GM21717 (cell line): ENCODE measurements at regions not wholly inside any gene's neighbourhood (a gene's known extent, or its start where the extent isn't known, plus 50 kb on each side); places are given as distances from the start of the nearest gene placed in this dataset.

ENCODE experiments used
- ATAC-seq: cut with Tn5 transposase; IDR thresholded peaks from one replicate; pipeline ENCODE4 v1.9.1; 2021; ENCODE audit warnings: mild to moderate bottlenecking, moderate library complexity; ENCODE audit not compliant: unreplicated experiment

DNA sequence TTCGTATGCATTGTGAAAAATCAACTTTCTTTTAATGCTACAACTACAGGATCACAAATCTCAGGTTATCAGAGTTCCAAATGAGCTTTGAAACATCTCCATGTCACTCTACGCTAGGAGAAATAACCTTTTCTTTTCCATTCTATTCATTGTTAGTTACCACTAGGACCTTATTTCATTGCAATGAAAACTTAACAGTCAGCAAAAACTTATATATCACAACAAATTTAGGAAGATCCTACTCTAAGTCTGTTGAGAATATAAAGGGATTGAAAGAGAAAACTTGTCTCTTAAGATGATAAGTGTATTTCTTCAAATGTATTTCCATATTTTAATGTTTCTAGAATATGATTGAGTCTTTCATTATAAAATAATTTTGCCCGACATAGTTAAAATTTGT is 539.1 kb downstream of the TMTC2 start:
- no peak for ATAC-seq

DNA sequence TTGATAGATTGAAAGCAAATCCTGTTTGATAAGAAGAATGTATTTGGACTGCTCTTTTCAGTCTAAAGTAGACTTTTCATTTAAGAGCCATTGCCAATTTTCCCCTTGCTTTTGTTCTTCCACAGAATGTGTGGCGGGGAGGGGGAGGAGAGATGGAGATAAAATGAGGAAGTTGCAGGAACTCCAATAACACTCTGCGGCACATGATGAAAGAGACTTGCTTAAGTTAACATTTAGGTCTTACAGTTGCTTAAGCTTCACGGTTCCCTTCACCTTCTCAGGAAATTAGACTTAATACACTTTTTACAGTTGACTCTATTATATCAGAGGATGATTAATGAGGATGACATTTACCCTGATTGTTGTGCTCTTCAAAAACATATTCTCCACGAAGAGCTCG is 537.3 kb downstream of the TMTC2 start:
- no peak for ATAC-seq

DNA sequence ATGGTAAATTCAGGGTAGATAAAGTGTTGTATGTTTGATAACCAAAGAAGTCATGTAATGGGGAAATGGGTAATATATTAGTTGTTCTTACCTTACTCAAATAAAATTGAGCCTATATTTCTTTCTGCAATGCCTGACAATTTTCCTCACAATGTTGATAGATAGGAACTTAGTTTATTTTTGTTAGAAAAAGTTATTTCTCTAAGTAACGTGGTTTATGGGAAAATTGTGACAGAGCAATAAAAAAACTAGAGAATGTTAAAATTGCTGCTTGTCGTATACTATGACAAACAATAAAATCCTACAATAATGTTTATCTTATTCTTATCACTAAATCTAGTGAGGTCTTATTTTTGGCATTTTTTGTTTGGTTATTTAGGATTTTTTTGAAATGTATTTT is 534.1 kb downstream of the TMTC2 start:
- ATAC-seq: no peak

DNA sequence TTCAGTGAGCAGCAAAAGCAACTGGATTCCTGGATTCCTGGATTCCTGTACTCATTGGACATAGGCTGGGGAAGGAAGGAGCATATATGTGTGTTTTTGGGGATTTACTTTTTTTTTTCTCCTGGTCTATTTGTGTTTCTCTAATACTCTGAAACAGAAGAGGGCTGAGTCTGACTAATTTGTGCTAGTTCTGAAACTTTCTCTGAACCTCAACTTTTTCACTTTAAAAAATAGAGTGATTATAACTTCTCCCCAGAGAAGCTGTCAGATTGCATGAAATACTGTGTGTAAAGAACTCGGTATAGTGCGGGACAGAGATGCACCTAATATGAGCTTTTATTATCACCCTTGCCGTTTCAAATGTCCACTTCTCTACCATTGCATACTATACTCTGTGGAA is 529.5 kb downstream of the TMTC2 start:
- ATAC-seq: no peak

DNA sequence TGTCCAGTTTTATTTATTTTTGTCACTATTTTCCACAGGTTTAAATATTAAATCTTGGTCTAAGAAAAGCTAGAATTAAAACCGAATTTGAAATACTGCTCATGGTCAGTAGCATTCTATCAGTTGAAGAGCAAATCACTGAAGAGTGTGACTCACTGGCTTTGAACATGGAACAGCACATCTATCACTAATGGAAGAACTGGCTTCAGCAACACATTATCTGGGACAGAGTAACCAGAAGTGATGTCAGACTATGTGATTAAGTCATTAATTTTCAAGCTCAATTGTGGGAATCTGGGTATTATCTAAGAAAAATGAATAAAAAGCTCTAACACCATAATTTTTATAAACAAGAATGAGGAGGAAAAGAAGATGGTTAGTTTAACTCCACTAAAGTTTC is 527.5 kb downstream of the TMTC2 start:
- ATAC-seq: no peak

DNA sequence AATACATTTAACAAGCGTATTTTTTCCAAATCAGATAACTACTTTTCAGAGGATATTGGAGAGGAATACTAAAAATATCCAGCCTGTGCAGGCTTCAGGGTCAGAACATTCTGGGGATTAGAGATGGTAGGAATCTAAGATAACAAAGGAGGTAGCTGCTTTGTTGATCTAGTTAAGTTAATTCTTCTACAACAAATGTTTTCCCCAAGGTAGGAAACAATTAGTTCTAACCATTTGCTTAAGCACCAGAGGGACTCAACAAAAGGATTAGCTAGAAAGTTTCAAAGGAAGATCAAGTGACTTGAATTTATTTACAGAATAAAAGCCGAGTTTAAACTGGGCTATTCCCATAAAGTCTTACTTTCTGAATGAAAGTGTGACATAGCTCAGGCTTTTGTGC is 524.2 kb downstream of the TMTC2 start:
- ATAC-seq: no peak

DNA sequence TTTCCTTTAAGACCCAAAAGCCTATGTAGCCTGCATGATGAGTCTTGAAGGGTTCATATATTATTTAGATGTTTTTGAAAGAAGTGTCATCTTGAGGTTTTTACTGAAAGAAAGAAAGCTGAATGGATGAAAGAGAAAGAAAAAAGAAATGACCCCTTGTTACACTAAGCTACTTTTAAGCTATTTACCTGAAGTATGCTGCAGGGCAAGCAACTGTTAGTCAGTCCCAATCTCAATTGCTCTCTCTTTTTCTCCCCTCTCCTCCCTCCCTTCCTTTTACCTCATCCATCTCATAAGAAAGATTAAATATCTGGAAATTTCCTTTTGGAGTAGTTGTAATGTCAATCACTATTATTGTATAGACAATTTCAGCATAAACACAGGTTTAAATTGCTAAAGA is 512.4 kb downstream of the TMTC2 start:
- ATAC-seq: no peak

DNA sequence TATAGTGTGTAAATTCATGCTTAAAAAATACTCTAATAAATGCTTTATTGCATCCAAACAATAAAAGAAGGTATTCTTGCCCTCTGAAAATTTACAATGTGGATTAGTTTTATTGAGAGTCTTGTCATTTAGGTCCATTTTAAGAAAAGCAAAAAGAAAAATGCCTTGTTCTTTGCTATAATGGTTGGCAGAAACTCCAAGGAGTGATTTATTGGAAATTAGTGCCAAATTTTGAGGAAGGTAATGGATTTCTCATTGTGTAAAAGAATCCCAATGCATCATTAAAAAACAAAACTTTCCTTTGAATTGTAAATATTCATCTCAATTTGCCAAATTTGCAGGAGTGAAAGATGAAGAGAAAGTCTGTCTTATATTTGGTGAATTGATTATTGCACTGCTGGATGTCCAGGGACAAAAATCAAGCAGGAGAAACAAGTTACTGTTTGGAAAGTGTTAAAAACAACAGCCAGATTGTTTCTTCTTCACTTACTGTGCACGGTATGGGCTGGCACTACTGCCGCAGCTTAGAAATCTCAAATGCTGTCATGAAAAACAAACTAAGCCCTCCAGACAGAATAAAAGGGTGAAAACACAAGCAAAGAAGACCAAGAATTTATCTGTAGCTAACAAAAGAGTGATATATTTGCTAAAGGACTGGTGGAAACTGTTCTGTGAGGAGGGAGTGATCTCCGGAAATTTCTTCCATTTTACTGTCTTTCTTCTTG is 511.7 kb downstream of the TMTC2 start:
- no peak for ATAC-seq

DNA sequence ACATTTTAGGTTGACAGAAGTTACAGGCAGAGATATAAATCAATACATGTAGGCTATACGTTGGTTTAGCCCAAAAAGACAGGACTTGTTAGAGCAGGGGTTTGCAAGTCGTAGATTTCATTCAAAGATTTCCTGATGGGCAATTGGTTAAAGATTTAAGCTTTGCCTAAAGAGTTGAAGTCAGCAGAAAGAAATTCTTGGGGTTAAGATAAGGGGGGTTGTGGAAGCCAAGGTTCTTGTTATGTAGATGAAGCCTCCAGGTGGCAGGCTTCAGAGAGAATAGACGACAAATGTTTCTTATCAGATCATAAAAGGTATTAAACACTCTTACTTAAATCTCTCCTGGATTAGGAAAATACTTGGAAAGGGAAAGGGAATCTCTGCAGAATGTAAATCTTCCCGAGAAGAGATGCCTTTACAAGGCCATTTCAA is 510.8 kb downstream of the TMTC2 start:
- no peak for ATAC-seq

DNA sequence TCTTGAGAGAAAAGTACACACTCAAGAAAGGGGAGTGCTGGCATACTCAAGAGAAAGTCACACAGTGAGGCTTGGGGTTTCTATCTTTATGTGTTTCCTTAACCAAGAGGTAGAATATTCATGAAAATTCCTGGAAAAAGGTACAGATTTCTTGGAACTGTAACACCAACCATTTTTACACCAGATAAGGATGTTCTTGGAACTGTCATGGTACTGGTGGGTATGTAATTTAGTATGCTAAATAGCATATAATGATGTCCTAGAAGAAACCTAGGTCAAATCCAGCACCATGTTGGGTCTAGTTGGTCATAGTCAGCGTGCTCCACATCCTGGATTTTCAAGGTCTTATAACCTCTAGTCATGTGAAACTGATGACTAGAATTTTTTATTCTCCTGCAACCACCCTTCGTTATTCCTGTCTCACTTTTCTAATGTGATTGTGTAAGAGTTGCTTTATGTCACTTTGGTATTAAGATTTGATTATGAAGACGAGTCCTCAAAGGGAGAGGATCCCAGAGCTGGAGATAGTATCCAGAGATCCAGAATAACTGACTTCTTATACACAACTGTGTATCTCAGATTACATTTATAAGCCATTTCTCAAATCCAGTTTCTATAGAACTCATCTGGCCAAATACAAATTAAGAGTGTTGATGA is 510.1 kb downstream of the TMTC2 start:
- no peak for ATAC-seq

DNA sequence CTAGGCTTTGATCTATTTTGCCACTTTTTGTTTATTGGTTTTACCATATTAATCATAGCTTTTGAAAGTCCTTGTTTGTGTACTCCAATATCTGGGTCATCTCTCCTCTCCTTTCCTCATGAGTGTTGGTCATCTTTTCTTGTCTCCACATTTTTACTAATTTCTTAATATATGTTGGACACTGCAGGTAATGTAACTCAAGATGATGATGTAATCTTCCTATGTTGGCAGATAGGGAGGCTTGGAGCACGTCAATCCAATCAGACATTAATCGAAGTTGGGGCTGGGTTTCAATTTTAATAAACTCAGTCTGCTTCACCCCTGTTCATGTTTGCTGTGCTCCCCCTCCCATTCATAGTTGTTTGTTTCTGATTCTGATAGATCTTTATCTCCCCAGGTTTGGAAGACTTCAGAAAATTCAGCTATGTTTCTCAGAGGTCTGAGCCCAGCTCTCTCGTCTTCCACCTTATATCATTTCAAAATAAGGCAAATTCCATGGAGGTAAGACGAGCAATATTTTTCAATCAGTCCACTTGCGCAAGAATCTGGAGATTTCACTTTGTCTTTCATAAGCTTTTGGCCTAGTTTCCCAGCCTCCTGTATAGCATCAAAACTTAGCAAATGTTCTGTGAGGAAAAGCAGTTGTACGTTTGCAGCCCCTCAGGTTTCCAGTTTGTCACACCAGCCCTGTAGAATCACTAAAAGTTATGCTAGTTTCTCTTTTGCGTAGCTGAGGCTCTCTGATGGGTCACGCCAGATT is 504.1 kb downstream of the TMTC2 start:
- ATAC-seq: no peak

DNA sequence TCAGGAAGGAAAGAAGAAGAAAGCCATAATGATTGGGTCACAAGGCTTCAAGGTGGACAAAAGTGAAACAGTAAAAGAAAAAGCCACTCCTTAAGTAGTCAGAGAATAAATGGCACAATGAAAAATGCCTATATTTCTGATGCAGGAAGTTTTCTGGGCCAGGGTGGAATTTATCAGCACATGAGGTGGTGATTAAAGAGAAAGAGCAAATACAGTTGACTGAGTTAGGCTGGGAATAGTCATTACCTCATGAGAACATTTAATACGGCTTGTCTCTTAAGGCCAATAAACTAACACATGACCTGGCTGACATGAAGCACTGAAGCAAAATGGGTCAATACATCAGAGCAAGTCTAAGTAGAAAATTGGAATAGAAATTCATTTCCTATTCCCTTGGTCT is 499.7 kb downstream of the TMTC2 start:
- no peak for ATAC-seq

DNA sequence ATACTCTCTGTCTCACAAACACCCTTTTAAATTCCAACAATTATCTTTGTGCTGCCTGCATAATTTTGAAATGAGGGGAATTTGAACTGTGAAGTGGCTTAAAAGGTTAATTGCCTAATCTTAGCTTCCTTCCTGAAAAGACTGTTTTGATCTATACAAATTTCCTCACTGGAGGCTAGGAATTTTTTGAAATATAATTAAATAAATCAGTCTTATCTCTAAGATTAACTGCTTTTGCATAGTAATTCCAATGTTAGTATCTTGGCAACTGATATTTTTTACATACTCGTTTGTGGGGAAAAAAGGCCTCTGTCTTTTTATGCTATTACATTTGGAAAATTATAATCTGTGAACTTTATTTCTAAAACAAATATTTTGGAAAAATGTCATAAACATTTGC is 498.5 kb downstream of the TMTC2 start:
- no peak for ATAC-seq
